BLaER1 (cell line): ENCODE measurements at regions not wholly inside any gene's neighbourhood (a gene's known extent, or its start where the extent isn't known, plus 50 kb on each side); places are given as distances from the start of the nearest gene placed in this dataset.

ENCODE experiments used
- H3K27ac ChIP-seq: shearing (Covaris generic); formaldehyde crosslinking; 2 replicates; pipeline ENCODE4 v1.8.1; 2022
- H3K27me3 ChIP-seq: shearing (Covaris generic); formaldehyde crosslinking; 2 replicates; pipeline ENCODE4 v1.8.1; 2022
- H3K36me3 ChIP-seq: shearing (Covaris generic); formaldehyde crosslinking; 2 replicates; pipeline ENCODE4 v1.8.1; 2022
- H3K4me1 ChIP-seq: shearing (Covaris generic); formaldehyde crosslinking; 2 replicates; pipeline ENCODE4 v1.8.1; 2022
- H3K4me2 ChIP-seq: shearing (Covaris generic); formaldehyde crosslinking; 2 replicates; pipeline ENCODE4 v1.8.1; 2022
- H3K4me3 ChIP-seq: shearing (Covaris generic); formaldehyde crosslinking; 2 replicates; pipeline ENCODE4 v1.8.1; 2022
- H3K9ac ChIP-seq: shearing (Covaris generic); formaldehyde crosslinking; 2 replicates; pipeline ENCODE4 v1.8.1; 2022
- H3K9me3 ChIP-seq: shearing (Covaris generic); formaldehyde crosslinking; 2 replicates; pipeline ENCODE4 v1.8.1; 2022
- H4K20me1 ChIP-seq: shearing (Covaris generic); formaldehyde crosslinking; 2 replicates; pipeline ENCODE4 v1.8.1; 2022
- Cebpa-rat ChIP-seq: shearing (Covaris generic); IDR thresholded peaks from 2 replicates; pipeline ENCODE4 v1.8.1; 2022

- TF ChIP-seq Cebpa-rat, result no peak
- H3K4me3 ChIP-seq, result no peak overlapping the region
- H3K9me3 ChIP-seq, result no peaks in the 10 kb centered on the region
- H3K27ac ChIP-seq, result no peak overlapping the region
- H3K36me3 ChIP-seq, result no peaks in the 10 kb centered on the region
- no peaks in the 10 kb centered on the region for H4K20me1 ChIP-seq
- H3K4me2 ChIP-seq, result no peak overlapping the region
- H3K27me3 ChIP-seq, result no peaks in the 10 kb centered on the region
- H3K4me1 ChIP-seq, result no peaks in the 10 kb centered on the region
- no peak overlapping the region for H3K9ac ChIP-seq
Observed at GRCh38 chr6:145329257-145329656, 406.1 kb downstream of the EPM2A start.

GRCh38 chr6:145331066-145331465 lies 404.3 kb downstream of the EPM2A start:
- TF ChIP-seq Cebpa-rat, result no peak

GRCh38 chr6:145332011-145332410 lies 403.3 kb downstream of the EPM2A start:
- no peaks in the 10 kb centered on the region for H3K27me3 ChIP-seq
- TF ChIP-seq Cebpa-rat, result no peak
- no peaks in the 10 kb centered on the region for H4K20me1 ChIP-seq
- no peaks in the 10 kb centered on the region for H3K36me3 ChIP-seq
- H3K9ac ChIP-seq, result no peak overlapping the region
- no peaks in the 10 kb centered on the region for H3K4me1 ChIP-seq
- no peak overlapping the region for H3K27ac ChIP-seq
- no peak overlapping the region for H3K4me2 ChIP-seq
- no peak overlapping the region for H3K4me3 ChIP-seq
- H3K9me3 ChIP-seq, result no peaks in the 10 kb centered on the region

More at GRCh38 chr6:145331066-145331465, 404.3 kb downstream of the EPM2A start:
- Histone ChIP-seq H3K9ac (no peak overlapping the region), H3K4me2 (no peak overlapping the region), H4K20me1 (no peaks in the 10 kb centered on the region), H3K36me3 (no peaks in the 10 kb centered on the region), H3K4me1 (no peaks in the 10 kb centered on the region), H3K27me3 (no peaks in the 10 kb centered on the region), H3K9me3 (no peaks in the 10 kb centered on the region), H3K4me3 (no peak overlapping the region), H3K27ac (no peak overlapping the region)

GRCh38 chr6:145336119-145336518 lies 399.2 kb downstream of the EPM2A start:
- no peaks in the 10 kb centered on the region for H3K4me1 ChIP-seq

GRCh38 chr6:145339089-145339488 lies 396.2 kb downstream of the EPM2A start:
- no peak for TF ChIP-seq Cebpa-rat

More at GRCh38 chr6:145336119-145336518, 399.2 kb downstream of the EPM2A start:
- no peaks in the 10 kb centered on the region for H4K20me1 ChIP-seq
- no peak overlapping the region for H3K4me3 ChIP-seq
- H3K27ac ChIP-seq, result no peak overlapping the region
- H3K4me2 ChIP-seq, result no peak overlapping the region
- H3K36me3 ChIP-seq, result no peaks in the 10 kb centered on the region
- no peaks in the 10 kb centered on the region for H3K9me3 ChIP-seq
- TF ChIP-seq Cebpa-rat, result no peak
- no peak overlapping the region for H3K9ac ChIP-seq
- no peaks in the 10 kb centered on the region for H3K27me3 ChIP-seq

GRCh38 chr6:145340256-145340655 lies 395.1 kb downstream of the EPM2A start:
- H3K9me3 ChIP-seq, result no peaks in the 10 kb centered on the region
- no peak overlapping the region for H3K27ac ChIP-seq
- H3K4me3 ChIP-seq, result no peak overlapping the region
- no peak overlapping the region for H3K4me2 ChIP-seq
- TF ChIP-seq Cebpa-rat, result no peak
- H3K27me3 ChIP-seq, result no peaks in the 10 kb centered on the region
- H4K20me1 ChIP-seq, result no peaks in the 10 kb centered on the region
- no peaks in the 10 kb centered on the region for H3K36me3 ChIP-seq
- no peaks in the 10 kb centered on the region for H3K4me1 ChIP-seq
- no peak overlapping the region for H3K9ac ChIP-seq

More at GRCh38 chr6:145339089-145339488, 396.2 kb downstream of the EPM2A start:
- no peaks in the 10 kb centered on the region for H3K27me3 ChIP-seq
- no peaks in the 10 kb centered on the region for H3K9me3 ChIP-seq
- H3K36me3 ChIP-seq, result no peaks in the 10 kb centered on the region
- no peak overlapping the region for H3K9ac ChIP-seq
- H3K4me2 ChIP-seq, result no peak overlapping the region
- no peaks in the 10 kb centered on the region for H3K4me1 ChIP-seq
- no peaks in the 10 kb centered on the region for H4K20me1 ChIP-seq
- no peak overlapping the region for H3K27ac ChIP-seq
- H3K4me3 ChIP-seq, result no peak overlapping the region

- no peaks in the 10 kb centered on the region for H4K20me1 ChIP-seq
- H3K27ac ChIP-seq, result no peak overlapping the region
- no peaks in the 10 kb centered on the region for H3K27me3 ChIP-seq
- no peak for TF ChIP-seq Cebpa-rat
- no peak overlapping the region for H3K4me3 ChIP-seq
- H3K9ac ChIP-seq, result no peak overlapping the region
- H3K4me1 ChIP-seq, result peaks cover 12% of the 10 kb centered on the region
- H3K9me3 ChIP-seq, result no peaks in the 10 kb centered on the region
- no peaks in the 10 kb centered on the region for H3K36me3 ChIP-seq
- H3K4me2 ChIP-seq, result no peak overlapping the region
Observed at GRCh38 chr6:145345094-145345493, 390.2 kb downstream of the EPM2A start.

GRCh38 chr6:145347216-145347615 lies 388.1 kb downstream of the EPM2A start:
- Histone ChIP-seq H3K27ac (no peak overlapping the region), H3K36me3 (no peaks in the 10 kb centered on the region), H3K9ac (no peak overlapping the region), H3K4me2 (no peak overlapping the region), H3K27me3 (no peaks in the 10 kb centered on the region), H3K4me1 (peaks cover 23% of the 10 kb centered on the region), H3K4me3 (no peak overlapping the region), H3K9me3 (no peaks in the 10 kb centered on the region), H4K20me1 (no peaks in the 10 kb centered on the region)
- TF ChIP-seq Cebpa-rat, result no peak

GRCh38 chr6:145349950-145350510 lies 385.3 kb downstream of the EPM2A start:
- Histone ChIP-seq H3K27me3 (no peaks in the 10 kb centered on the region), H3K36me3 (no peaks in the 10 kb centered on the region), H3K4me1 (peaks cover 23% of the 10 kb centered on the region), H3K27ac (no peak overlapping the region), H3K9me3 (no peaks in the 10 kb centered on the region), H4K20me1 (no peaks in the 10 kb centered on the region), H3K4me3 (no peak overlapping the region), H3K4me2 (peak overlapping the region; percentile 77), H3K9ac (no peak overlapping the region)
- TF ChIP-seq Cebpa-rat, result no peak

- H3K4me1 ChIP-seq, result peaks cover 23% of the 10 kb centered on the region
- H3K9ac ChIP-seq, result no peak overlapping the region
- no peaks in the 10 kb centered on the region for H3K36me3 ChIP-seq
- H3K27me3 ChIP-seq, result no peaks in the 10 kb centered on the region
- H3K9me3 ChIP-seq, result no peaks in the 10 kb centered on the region
- H3K4me2 ChIP-seq, result peak overlapping the region; percentile 77
- H3K4me3 ChIP-seq, result no peak overlapping the region
- H3K27ac ChIP-seq, result no peak overlapping the region
- no peak for TF ChIP-seq Cebpa-rat
- no peaks in the 10 kb centered on the region for H4K20me1 ChIP-seq
Observed at GRCh38 chr6:145350928-145351327, 384.4 kb downstream of the EPM2A start.
